ENCODE measurements at regions not wholly inside any gene's neighbourhood (a gene's known extent, or its start where the extent isn't known, plus 50 kb on each side); places are given as distances from the start of the nearest gene placed in this dataset.
"Not testable (repeated sequence)": the region's sequence is repeated elsewhere in the genome, so short reads cannot be mapped to it uniquely, and the experiment has no call there.

DNA sequence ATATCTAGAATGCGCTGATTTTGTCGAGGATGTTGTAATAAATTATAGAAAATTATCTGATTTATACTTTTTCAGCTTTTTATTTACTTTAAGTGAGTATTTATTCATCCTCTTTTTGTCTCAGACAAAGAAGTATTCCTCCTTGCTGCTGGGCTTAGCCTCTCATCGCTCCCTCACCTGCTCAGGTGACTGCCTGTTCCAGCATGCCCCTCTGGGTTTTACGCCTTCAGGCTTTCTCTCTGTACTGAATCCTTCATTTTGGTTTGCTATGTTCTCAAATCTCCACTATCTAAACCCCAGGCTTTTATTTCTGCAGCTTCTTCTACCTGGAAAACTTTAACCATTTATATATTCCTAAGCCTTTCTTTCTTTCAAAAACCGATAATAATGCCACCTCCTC is 1650.9 kb upstream of the SEL1L start:
- FAIRE-seq (no peak), DNase-seq (ENCODE audit: low read depth) (peak; percentile 75)
- H3K4me3 ChIP-seq (ENCODE audit: low read depth, low read length) = no peak overlapping the region
- no peak for TF ChIP-seq CTCF (IDR thresholded peaks at IDR 0.05; ENCODE audit: insufficient read depth, low read length, severe bottlenecking)
- no peaks in the 10 kb centered on the region for H3K27me3 ChIP-seq (ENCODE audit: control insufficient read depth, insufficient read depth, low read length)
- H3K36me3 ChIP-seq (ENCODE audit: control insufficient read depth, insufficient read depth, low read length) = no peaks in the 10 kb centered on the region

DNA sequence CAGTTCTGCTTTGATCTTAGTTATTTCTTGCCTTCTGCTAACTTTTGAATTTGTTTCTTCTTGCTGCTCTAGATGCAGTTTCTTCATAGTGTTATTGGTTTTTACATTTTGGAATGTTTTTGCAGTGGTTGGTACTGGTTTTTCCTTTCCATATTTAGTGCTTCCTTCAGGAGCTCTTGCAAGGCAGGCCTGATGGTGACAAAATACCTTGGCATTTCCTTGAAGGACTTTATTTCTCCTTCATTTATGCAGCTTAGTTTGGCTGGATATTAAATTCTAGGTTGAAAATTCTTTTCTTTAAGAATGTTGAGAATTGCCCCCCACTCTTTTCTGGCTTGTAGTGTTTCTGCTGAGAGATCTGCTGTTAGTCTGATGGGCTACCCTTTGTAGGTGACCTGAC is 1654.7 kb upstream of the SEL1L start:
- H3K27me3 ChIP-seq (ENCODE audit: control insufficient read depth, insufficient read depth, low read length); FAIRE-seq; H3K36me3 ChIP-seq (ENCODE audit: control insufficient read depth, insufficient read depth, low read length); H3K4me3 ChIP-seq (ENCODE audit: low read depth, low read length): not testable (repeated sequence)
- peak; percentile 30 for DNase-seq (ENCODE audit: low read depth)

DNA sequence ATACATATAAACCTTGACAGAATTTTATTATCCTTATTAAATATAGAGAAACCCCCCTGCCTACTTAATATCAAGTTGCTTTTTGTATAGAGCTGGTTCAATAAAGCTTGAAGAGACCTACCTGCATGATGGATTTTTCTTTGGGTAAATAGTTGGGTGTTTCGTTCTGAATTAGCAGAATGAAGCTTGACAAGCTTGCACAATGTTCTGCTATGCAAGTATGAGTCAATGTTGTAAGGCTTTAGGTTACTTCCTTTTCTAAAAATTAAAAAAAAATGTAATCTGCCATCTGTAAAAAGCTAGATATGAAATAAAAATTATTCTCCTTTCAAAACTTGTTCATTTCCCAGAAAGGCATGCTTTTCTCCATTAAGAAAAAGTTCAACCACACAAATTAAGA is 1662.6 kb upstream of the SEL1L start:
- Histone ChIP-seq H3K4me3 (ENCODE audit: low read depth, low read length) (no peak overlapping the region), H3K36me3 (ENCODE audit: control insufficient read depth, insufficient read depth, low read length) (no peaks in the 10 kb centered on the region), H3K27me3 (ENCODE audit: control insufficient read depth, insufficient read depth, low read length) (no peaks in the 10 kb centered on the region)
- no peak for FAIRE-seq
- peak; percentile 62 for DNase-seq (ENCODE audit: low read depth)
- TF ChIP-seq CTCF (IDR thresholded peaks at IDR 0.05; ENCODE audit: insufficient read depth, low read length, severe bottlenecking) = no peak

DNA sequence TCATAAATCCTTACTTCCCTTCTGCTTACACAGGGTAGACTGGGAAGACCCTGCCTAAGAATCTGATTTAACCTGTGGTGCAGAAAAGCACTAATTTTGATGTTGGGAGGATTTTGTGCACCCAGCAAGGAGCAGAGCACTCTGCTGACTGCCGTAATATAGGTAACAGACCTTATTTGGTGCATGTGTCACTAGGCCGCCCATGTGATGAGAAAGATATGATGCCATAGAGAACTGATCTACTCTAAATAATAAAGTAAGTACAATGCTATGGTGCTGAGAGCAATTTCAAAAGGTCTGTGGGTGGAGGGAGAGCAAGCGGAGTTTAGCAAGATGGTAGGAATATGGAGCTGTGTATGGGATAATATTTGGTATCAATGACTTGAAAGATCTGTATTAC is 1663.6 kb upstream of the SEL1L start:
- no peak for TF ChIP-seq CTCF (IDR thresholded peaks at IDR 0.05; ENCODE audit: insufficient read depth, low read length, severe bottlenecking)
- DNase-seq (ENCODE audit: low read depth) = no peak
- Histone ChIP-seq H3K4me3 (ENCODE audit: low read depth, low read length) (no peak overlapping the region), H3K36me3 (ENCODE audit: control insufficient read depth, insufficient read depth, low read length) (no peaks in the 10 kb centered on the region), H3K27me3 (ENCODE audit: control insufficient read depth, insufficient read depth, low read length) (no peaks in the 10 kb centered on the region)
- FAIRE-seq = no peak

GRCh38 chr14:83207550-83207949 is 1673.9 kb upstream of the SEL1L start:
- no peak for TF ChIP-seq CTCF (IDR thresholded peaks at IDR 0.05; ENCODE audit: insufficient read depth, low read length, severe bottlenecking)
- no peaks in the 10 kb centered on the region for H3K36me3 ChIP-seq (ENCODE audit: control insufficient read depth, insufficient read depth, low read length)
- no peaks in the 10 kb centered on the region for H3K27me3 ChIP-seq (ENCODE audit: control insufficient read depth, insufficient read depth, low read length)
- FAIRE-seq (no peak), DNase-seq (ENCODE audit: low read depth) (no peak)
- no peak overlapping the region for H3K4me3 ChIP-seq (ENCODE audit: low read depth, low read length)

DNA sequence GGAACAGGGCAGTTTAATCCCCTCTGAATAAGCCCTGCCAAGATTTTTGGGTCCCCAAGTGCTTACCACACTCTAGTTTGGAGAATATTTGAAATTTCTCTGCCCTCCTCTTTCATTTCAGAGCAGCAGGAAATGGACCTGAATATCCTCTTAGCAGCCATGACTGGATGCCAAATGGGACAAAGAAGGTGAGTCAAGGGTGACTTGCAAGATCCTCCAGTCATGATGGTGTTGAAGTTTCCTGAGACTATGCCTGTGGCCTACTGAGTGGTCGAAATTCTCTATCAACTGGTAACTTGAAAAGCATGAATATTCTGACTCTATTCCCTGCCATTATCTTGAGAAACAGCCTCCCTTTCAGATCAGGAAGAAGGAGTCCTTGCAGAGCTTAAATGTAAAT is 1674.7 kb upstream of the SEL1L start:
- no peaks in the 10 kb centered on the region for H3K27me3 ChIP-seq (ENCODE audit: control insufficient read depth, insufficient read depth, low read length)
- TF ChIP-seq CTCF (IDR thresholded peaks at IDR 0.05; ENCODE audit: insufficient read depth, low read length, severe bottlenecking) = no peak
- H3K4me3 ChIP-seq (ENCODE audit: low read depth, low read length) = no peak overlapping the region
- FAIRE-seq (peak; percentile 82), DNase-seq (ENCODE audit: low read depth) (peak; percentile 68)
- no peaks in the 10 kb centered on the region for H3K36me3 ChIP-seq (ENCODE audit: control insufficient read depth, insufficient read depth, low read length)
